Ascending aorta (tissue), 2 donors: ENCODE measurements at regions not wholly inside any gene's neighbourhood (a gene's known extent, or its start where the extent isn't known, plus 50 kb on each side); places are given as distances from the start of the nearest gene placed in this dataset.
"Not testable (repeated sequence)": the region's sequence is repeated elsewhere in the genome, so short reads cannot be mapped to it uniquely, and the experiment has no call there.

Source experiments
- DNase-seq, 2 donors: peaks; one replicate each; pipeline ENCODE4 v3.0.0-alpha.2; 2019; ENCODE audit warnings: low spot score in 2 of 2
- H3K27ac ChIP-seq, 2 donors: fragments of 200-600 bp; sonication (generic); one replicate each; pipeline ENCODE4 v1.5.1; 2016 to 2017; ENCODE audit warnings: mild to moderate bottlenecking in 1 of 2
- H3K27me3 ChIP-seq: fragments of 200-600 bp; sonication (generic); one replicate; pipeline ENCODE4 v1.5.1; 2017
- H3K36me3 ChIP-seq, 2 donors: fragments of 200-600 bp; sonication (generic); one replicate each; pipeline ENCODE4 v1.5.1; 2016
- H3K4me1 ChIP-seq, 2 donors: fragments of 200-600 bp; sonication (generic); one replicate each; pipeline ENCODE4 v1.5.1; 2016 to 2017; ENCODE audit warnings: mild to moderate bottlenecking in 1 of 2
- H3K4me3 ChIP-seq, 2 donors: fragments of 200-600 bp; sonication (generic); one replicate each; pipeline ENCODE4 v1.5.1; 2016 to 2017; ENCODE audit warnings: mild to moderate bottlenecking in 1 of 2
- H3K9me3 ChIP-seq, 2 donors: fragments of 200-600 bp; sonication (generic); one replicate each; pipeline ENCODE4 v1.5.1; 2016
- intact Hi-C: fragments of 100-400 bp; cut with DNase I; formaldehyde crosslinking; loops from one replicate; pipeline ENCODE4 v1.15.1; 2023
- TF ChIP-seq, protein P1 (sequence below), 3 experiments: fragments of 200-600 bp in 2 of 3; fragments of 450-650 bp in 1 of 3; sonication (generic) in 2 of 3; IDR thresholded peaks; one replicate each; pipeline ENCODE4 v1.5.1; 2016 to 2019; ENCODE audit warnings: antibody characterized with exemption in 3 of 3, mild to moderate bottlenecking in 1 of 3, moderate library complexity in 1 of 3

- no peak for DNase-seq
- TF ChIP-seq, protein P1, sequence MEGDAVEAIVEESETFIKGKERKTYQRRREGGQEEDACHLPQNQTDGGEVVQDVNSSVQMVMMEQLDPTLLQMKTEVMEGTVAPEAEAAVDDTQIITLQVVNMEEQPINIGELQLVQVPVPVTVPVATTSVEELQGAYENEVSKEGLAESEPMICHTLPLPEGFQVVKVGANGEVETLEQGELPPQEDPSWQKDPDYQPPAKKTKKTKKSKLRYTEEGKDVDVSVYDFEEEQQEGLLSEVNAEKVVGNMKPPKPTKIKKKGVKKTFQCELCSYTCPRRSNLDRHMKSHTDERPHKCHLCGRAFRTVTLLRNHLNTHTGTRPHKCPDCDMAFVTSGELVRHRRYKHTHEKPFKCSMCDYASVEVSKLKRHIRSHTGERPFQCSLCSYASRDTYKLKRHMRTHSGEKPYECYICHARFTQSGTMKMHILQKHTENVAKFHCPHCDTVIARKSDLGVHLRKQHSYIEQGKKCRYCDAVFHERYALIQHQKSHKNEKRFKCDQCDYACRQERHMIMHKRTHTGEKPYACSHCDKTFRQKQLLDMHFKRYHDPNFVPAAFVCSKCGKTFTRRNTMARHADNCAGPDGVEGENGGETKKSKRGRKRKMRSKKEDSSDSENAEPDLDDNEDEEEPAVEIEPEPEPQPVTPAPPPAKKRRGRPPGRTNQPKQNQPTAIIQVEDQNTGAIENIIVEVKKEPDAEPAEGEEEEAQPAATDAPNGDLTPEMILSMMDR (IDR thresholded peaks at IDR 0.05) = no peak
- Histone ChIP-seq H3K4me1 (no peaks in the 10 kb centered on the region), H3K27me3 (no peaks in the 10 kb centered on the region), H3K9me3 (no peaks in the 10 kb centered on the region), H3K4me3 (no peak overlapping the region), H3K36me3 (no peaks in the 10 kb centered on the region), H3K27ac (no peak overlapping the region)
- intact Hi-C loops = no loop called here
These were observed 84.7 kb upstream of the RORB start for GRCh38 chr9:74412236-74412979.

DNA sequence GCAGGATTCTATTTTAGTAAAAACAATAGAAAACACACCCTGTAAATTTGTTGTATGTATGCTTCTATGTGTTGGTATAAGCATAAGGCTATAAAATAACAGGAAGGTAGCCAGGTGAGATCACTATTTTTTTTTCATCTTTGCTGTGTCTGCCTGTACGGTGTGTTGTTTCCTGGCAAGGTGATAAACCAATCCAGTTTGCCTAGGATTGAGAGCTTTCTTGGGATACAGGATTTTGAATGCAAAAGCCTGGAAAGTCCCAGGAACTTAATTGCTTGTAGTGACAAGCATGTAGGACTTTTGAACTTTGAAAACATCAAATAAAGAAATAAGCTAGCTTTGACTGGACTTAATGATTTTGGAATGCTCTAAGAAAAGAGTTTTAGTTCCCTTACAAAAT, 83.3 kb upstream of the RORB start:
- Histone ChIP-seq H3K27me3 (no peaks in the 10 kb centered on the region), H3K36me3 (no peaks in the 10 kb centered on the region), H3K9me3 (no peaks in the 10 kb centered on the region), H3K4me3 (no peak overlapping the region), H3K27ac (no peak overlapping the region), H3K4me1 (no peaks in the 10 kb centered on the region)
- TF ChIP-seq, protein P1 (IDR thresholded peaks at IDR 0.05) = no peak
- intact Hi-C loops = no loop called here
- no peak for DNase-seq

- intact Hi-C loops = no loop called here
- Histone ChIP-seq H3K4me3 (no peak overlapping the region), H3K27me3 (no peaks in the 10 kb centered on the region), H3K27ac (no peak overlapping the region), H3K9me3 (no peaks in the 10 kb centered on the region), H3K36me3 (no peaks in the 10 kb centered on the region), H3K4me1 (no peaks in the 10 kb centered on the region)
- TF ChIP-seq, protein P1 (IDR thresholded peaks at IDR 0.05) = no peak
- no peak for DNase-seq
These were observed 82.8 kb upstream of the RORB start for GRCh38 chr9:74414325-74414724.

DNA sequence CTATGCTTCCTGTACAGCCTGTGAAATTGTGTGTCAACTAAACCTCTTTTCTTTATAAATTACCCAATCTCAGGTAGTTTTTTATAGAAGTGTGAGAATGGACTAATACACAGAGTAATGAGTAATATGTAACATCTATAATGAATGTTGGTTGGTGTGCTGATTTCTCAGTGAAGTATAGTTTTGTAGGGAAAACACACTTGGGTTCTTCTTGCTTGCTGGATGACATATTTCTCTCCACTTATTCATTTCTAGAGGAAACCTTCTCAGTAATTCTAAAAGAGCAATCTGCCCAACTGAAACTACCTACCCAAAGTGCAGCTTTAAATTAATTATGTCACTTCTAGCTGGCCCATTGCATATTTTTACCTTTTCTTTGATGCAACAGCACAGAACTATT, 81.1 kb upstream of the RORB start:
- Histone ChIP-seq H3K36me3 (no peaks in the 10 kb centered on the region), H3K4me1 (no peaks in the 10 kb centered on the region), H3K27me3 (no peaks in the 10 kb centered on the region), H3K27ac (no peak overlapping the region), H3K4me3 (no peak overlapping the region), H3K9me3 (no peaks in the 10 kb centered on the region)
- intact Hi-C loops = no loop called here
- DNase-seq = no peak
- TF ChIP-seq, protein P1 (IDR thresholded peaks at IDR 0.05) = no peak

DNA sequence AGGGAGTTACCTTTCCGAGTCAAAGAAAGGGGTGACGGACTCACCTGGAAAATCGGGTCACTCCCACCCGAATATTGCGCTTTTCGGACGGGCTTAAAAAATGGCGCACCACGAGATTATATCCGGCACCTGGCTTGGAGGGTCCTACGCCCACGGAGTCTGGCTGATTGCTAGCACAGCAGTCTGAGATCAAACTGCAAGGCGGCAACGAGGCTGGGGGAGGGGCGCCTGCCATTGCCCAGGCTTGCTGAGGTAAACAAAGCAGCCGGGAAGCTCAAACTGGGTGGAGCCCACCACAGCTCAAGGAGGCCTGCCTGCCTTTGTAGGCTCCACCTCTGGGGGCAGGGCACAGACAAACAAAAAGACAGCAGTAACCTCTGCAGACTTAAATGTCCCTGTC, 72.6 kb upstream of the RORB start:
- H3K36me3 ChIP-seq, intact Hi-C loops, DNase-seq, H3K27ac ChIP-seq, H3K4me1 ChIP-seq, H3K9me3 ChIP-seq, H3K4me3 ChIP-seq, H3K27me3 ChIP-seq: not testable (repeated sequence)

DNA sequence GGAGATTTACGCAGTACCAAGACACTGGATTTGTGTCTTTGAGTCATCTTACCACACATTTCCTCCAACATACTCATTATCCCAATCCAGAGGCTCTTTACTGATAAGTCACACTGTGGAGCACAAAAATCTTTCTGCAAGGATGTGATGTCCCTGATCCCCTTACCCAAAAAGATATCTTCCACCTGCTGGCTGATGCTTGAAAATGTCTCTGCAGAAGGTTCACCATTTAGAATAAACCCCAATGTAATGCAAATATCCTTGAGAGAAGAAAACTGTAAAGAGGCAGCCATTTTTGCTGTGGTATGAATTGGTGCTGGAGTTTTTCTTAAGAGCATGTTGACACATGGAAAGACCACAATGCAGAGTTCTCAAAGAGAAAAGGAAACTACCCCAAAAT, 65.7 kb upstream of the RORB start:
- intact Hi-C loops = no loop called here
- H3K4me3 ChIP-seq = no peak overlapping the region
- H3K36me3 ChIP-seq = no peaks in the 10 kb centered on the region
- no peak for DNase-seq
- no peaks in the 10 kb centered on the region for H3K9me3 ChIP-seq
- TF ChIP-seq, protein P1 (IDR thresholded peaks at IDR 0.05) = no peak
- no peaks in the 10 kb centered on the region for H3K27me3 ChIP-seq
- H3K27ac ChIP-seq = no peak overlapping the region
- no peaks in the 10 kb centered on the region for H3K4me1 ChIP-seq
